Sigmoid colon (tissue), 6 donors: ENCODE measurements at regions not wholly inside any gene's neighbourhood (a gene's known extent, or its start where the extent isn't known, plus 50 kb on each side); places are given as distances from the start of the nearest gene placed in this dataset.

Experiments
- DNase-seq: peaks from one replicate; pipeline ENCODE4 v3.0.0-alpha.2; 2019
- H3K27ac ChIP-seq, 4 donors: fragments of 200-600 bp; sonication (generic); one replicate each; pipeline ENCODE4 v1.5.1; 2016 to 2019; ENCODE audit warnings: mild to moderate bottlenecking in 1 of 4
- H3K27me3 ChIP-seq, 3 donors: fragments of 200-600 bp; sonication (generic); one replicate each; pipeline ENCODE4 v1.5.1; 2019; ENCODE audit warnings: mild to moderate bottlenecking in 1 of 3
- H3K36me3 ChIP-seq, 4 donors: fragments of 200-600 bp; sonication (generic); one replicate each; pipeline ENCODE4 v1.5.1; 2016 to 2019
- H3K4me1 ChIP-seq, 4 donors: fragments of 200-600 bp; sonication (generic); one replicate each; pipeline ENCODE4 v1.5.1; 2017 to 2019
- H3K4me3 ChIP-seq, 4 donors: fragments of 200-600 bp; sonication (generic); one replicate each; pipeline ENCODE4 v1.5.1; 2017 to 2019; ENCODE audit warnings: mild to moderate bottlenecking in 2 of 4, moderate library complexity in 1 of 4
- H3K9me3 ChIP-seq, 4 donors: fragments of 200-600 bp in 3 of 4; sonication (generic) in 3 of 4; one replicate each; pipeline versions ENCODE4 v1.5.1 to v1.6.1; 2013 to 2019
- EP300 ChIP-seq, 4 donors: sonication (generic); formaldehyde crosslinking; IDR thresholded peaks; one replicate each; pipeline ENCODE4 v1.6.1; 2017; ENCODE audit warnings: antibody characterized with exemption in 4 of 4
- POLR2A ChIP-seq, 2 donors: fragments of 450-650 bp; IDR thresholded peaks; one replicate each; pipeline ENCODE4 v1.6.1; 2016; ENCODE audit warnings: antibody characterized with exemption in 2 of 2, mild to moderate bottlenecking in 2 of 2, moderate library complexity in 2 of 2
- POLR2AphosphoS5 ChIP-seq, 4 donors: sonication (generic); formaldehyde crosslinking; IDR thresholded peaks; one replicate each; pipeline ENCODE4 v1.6.1; 2017; ENCODE audit warnings: antibody characterized with exemption in 4 of 4
- WGBS, 2 donors: extraction: QIAGEN DNeasy Blood & Tissue Kit; methylation state at CpG; one replicate each; pipeline ENCODE4 v1.1.7; 2013; 5-methylcytosine and 5-hydroxymethylcytosine counted together
- intact Hi-C: fragments of 100-400 bp; cut with DNase I; formaldehyde crosslinking; loops from one replicate; pipeline ENCODE4 v1.15.1; 2023
- TF ChIP-seq, protein P1 (sequence below), 4 experiments: fragments of 450-650 bp in 3 of 4; fragments of 200-600 bp in 1 of 4; IDR thresholded peaks; one replicate each; pipeline ENCODE4 v1.5.1; 2016 to 2019; ENCODE audit warnings: antibody characterized with exemption in 4 of 4, mild to moderate bottlenecking in 3 of 4, moderate library complexity in 2 of 4
- donor health status: healthy with polysubstance abuse.
- donor health status: healthy.

DNA sequence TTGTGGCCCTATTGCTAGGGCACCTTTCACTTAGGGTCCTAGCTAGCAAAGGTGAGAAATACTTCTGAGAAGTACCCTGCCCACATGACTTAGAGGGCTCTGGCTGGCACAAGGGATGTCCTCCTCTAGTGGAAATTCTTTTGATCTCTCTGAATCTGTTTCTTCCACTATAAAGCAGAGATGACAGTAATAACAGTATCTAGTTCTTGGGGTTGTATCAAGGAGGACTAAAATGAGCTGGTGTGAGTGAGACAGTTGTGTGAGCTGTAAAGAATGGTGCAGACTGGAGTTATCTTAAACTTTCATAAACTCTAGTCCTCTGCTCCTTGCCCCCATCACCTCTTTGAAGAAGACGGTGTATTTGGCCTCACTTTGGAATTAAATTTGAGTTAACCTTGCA is 157.8 kb upstream of the PLET1 start:
- H3K27me3 ChIP-seq: no peaks in the 10 kb centered on the region
- H3K4me1 ChIP-seq: no peaks in the 10 kb centered on the region
- no peak for DNase-seq
- no peak for TF ChIP-seq EP300 (IDR thresholded peaks at IDR 0.05)
- no peak for TF ChIP-seq POLR2A (IDR thresholded peaks at IDR 0.05)
- TF ChIP-seq, protein P1, sequence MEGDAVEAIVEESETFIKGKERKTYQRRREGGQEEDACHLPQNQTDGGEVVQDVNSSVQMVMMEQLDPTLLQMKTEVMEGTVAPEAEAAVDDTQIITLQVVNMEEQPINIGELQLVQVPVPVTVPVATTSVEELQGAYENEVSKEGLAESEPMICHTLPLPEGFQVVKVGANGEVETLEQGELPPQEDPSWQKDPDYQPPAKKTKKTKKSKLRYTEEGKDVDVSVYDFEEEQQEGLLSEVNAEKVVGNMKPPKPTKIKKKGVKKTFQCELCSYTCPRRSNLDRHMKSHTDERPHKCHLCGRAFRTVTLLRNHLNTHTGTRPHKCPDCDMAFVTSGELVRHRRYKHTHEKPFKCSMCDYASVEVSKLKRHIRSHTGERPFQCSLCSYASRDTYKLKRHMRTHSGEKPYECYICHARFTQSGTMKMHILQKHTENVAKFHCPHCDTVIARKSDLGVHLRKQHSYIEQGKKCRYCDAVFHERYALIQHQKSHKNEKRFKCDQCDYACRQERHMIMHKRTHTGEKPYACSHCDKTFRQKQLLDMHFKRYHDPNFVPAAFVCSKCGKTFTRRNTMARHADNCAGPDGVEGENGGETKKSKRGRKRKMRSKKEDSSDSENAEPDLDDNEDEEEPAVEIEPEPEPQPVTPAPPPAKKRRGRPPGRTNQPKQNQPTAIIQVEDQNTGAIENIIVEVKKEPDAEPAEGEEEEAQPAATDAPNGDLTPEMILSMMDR (IDR thresholded peaks at IDR 0.05): no peak
- TF ChIP-seq POLR2AphosphoS5 (IDR thresholded peaks at IDR 0.05): no peak
- H3K9me3 ChIP-seq: peaks cover 0 to 3% (median 1%) of the 10 kb centered on the region in 4 donors
- no peak overlapping the region for H3K4me3 ChIP-seq
- intact Hi-C loops: no loop called here
- WGBS, 2 donors: 77 to 85% methylated on average over 1 of the region's 1 CpG
- no peaks in the 10 kb centered on the region for H3K36me3 ChIP-seq
- H3K27ac ChIP-seq: no peak overlapping the region

DNA sequence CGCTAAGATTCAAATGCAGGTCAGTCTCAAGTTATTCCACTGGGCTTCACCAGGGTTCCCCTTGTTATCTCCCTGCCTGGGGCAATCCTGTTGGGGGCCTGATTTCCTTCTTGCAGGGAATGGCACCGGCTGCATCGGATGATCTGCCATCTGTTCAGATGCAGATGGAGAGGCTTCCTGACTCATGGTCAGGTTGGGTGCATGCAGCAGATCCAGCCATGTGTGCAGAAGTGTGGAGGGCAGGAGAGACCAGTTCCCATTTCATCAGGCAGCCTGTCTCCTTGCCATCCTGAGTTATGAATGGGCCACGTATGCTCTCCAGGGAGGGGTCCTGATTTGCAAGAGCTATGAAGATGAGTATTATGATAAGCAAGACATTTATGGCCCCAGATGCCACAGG is 161.2 kb upstream of the PLET1 start:
- Histone ChIP-seq H3K9me3 (no peaks in the 10 kb centered on the region), H3K4me3 (no peak overlapping the region), H3K27me3 (no peaks in the 10 kb centered on the region), H3K36me3 (no peaks in the 10 kb centered on the region), H3K4me1 (no peaks in the 10 kb centered on the region), H3K27ac (no peak overlapping the region)
- no peak for DNase-seq
- TF ChIP-seq, protein P1 (IDR thresholded peaks at IDR 0.05): no peak
- TF ChIP-seq EP300 (IDR thresholded peaks at IDR 0.05) (no peak), POLR2AphosphoS5 (IDR thresholded peaks at IDR 0.05) (no peak), POLR2A (IDR thresholded peaks at IDR 0.05) (no peak)
- 61 to 65% methylated on average over 4 of the region's 4 CpGs for WGBS, 2 donors
- intact Hi-C loops: no loop called here

DNA sequence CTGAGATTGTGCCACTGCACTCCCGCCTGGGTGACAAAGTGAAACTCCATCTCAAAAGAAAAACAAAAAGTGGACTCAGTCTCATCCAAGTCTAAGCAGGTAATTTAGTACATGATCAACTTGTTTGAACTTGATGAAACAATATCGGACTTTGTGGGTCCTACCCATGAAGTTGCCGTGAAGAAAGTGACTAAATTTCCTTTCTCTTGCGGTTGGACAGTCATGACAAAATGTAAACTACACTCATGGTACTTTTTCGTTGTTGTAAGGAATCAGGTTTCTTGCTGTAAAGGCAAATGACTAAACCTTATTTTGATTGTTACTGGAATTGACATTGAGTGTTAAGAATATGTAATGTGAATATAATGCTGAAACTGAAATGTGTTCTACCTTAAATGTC is 164.5 kb upstream of the PLET1 start:
- H3K27ac ChIP-seq: no peak overlapping the region
- H3K4me3 ChIP-seq: no peak overlapping the region
- intact Hi-C loops: no loop called here
- no peaks in the 10 kb centered on the region for H3K4me1 ChIP-seq
- 76 to 79% methylated on average over 5 of the region's 5 CpGs for WGBS, 2 donors
- H3K36me3 ChIP-seq: no peaks in the 10 kb centered on the region
- H3K27me3 ChIP-seq: no peaks in the 10 kb centered on the region
- no peak for DNase-seq
- TF ChIP-seq EP300 (IDR thresholded peaks at IDR 0.05) (no peak), POLR2A (IDR thresholded peaks at IDR 0.05) (no peak), POLR2AphosphoS5 (IDR thresholded peaks at IDR 0.05) (no peak)
- TF ChIP-seq, protein P1 (IDR thresholded peaks at IDR 0.05): no peak
- H3K9me3 ChIP-seq: peaks cover 0 to 5% (median 0%) of the 10 kb centered on the region in 4 donors

DNA sequence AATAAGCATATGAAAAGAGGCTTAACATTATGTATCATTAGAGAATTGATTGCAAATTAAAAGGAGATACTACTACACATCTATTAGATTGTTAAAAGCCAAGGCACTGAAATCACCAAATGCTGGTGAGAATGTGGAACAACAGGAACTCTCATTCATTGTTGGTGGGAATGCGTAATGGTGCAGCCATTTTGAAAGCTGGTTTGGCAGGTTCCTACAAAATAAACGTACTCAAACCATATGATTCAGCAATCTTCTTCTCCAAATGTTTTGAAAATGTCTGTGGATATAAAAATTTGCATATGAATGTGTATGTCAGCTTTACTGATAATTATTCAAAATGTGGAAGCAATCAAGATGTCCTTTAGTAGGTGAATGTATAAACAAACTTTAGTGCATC is 176.4 kb upstream of the PLET1 start:
- intact Hi-C loops: no loop called here
- 43 to 63% methylated on average over 2 of the region's 2 CpGs for WGBS, 2 donors
- no peak for DNase-seq
- no peaks in the 10 kb centered on the region for H3K36me3 ChIP-seq
- peaks cover 0 to 12% (median 3%) of the 10 kb centered on the region in 4 donors for H3K9me3 ChIP-seq
- no peaks in the 10 kb centered on the region for H3K4me1 ChIP-seq
- TF ChIP-seq POLR2A (IDR thresholded peaks at IDR 0.05): no peak
- no peak overlapping the region for H3K27ac ChIP-seq
- H3K4me3 ChIP-seq: no peak overlapping the region
- no peaks in the 10 kb centered on the region for H3K27me3 ChIP-seq

DNA sequence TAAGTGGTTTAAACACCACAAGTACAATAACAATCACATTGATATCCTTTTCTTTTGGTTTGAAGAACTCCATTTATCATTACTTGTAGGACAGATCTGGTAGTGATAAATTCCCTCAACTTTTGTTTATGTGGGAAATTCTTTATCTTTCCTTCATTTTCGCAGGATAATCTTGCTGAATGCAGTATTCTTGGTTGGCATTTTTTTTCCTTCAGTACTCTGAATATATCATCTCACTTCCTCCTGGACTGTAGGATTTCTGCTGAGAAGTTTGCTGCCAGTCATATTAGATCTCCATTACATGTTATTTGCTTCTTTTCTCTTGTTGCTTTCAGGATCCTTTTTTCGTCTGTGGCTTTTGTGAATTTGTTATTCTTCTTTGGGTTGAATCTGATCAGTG is 179.0 kb upstream of the PLET1 start:
- intact Hi-C loops: no loop called here
- Histone ChIP-seq H3K4me1 (no peaks in the 10 kb centered on the region), H3K4me3 (no peak overlapping the region), H3K27ac (no peak overlapping the region), H3K9me3 (peaks cover 0 to 12% (median 3%) of the 10 kb centered on the region in 4 donors), H3K27me3 (no peaks in the 10 kb centered on the region), H3K36me3 (no peaks in the 10 kb centered on the region)
- 84% methylated on average over 2 of the region's 2 CpGs for WGBS, 2 donors
- no peak for DNase-seq
- TF ChIP-seq, protein P1 (IDR thresholded peaks at IDR 0.05): no peak
- TF ChIP-seq EP300 (IDR thresholded peaks at IDR 0.05) (no peak), POLR2AphosphoS5 (IDR thresholded peaks at IDR 0.05) (no peak), POLR2A (IDR thresholded peaks at IDR 0.05) (no peak)
